ENCODE measurements at regions not wholly inside any gene's neighbourhood (a gene's known extent, or its start where the extent isn't known, plus 50 kb on each side); places are given as distances from the start of the nearest gene placed in this dataset.

DNA sequence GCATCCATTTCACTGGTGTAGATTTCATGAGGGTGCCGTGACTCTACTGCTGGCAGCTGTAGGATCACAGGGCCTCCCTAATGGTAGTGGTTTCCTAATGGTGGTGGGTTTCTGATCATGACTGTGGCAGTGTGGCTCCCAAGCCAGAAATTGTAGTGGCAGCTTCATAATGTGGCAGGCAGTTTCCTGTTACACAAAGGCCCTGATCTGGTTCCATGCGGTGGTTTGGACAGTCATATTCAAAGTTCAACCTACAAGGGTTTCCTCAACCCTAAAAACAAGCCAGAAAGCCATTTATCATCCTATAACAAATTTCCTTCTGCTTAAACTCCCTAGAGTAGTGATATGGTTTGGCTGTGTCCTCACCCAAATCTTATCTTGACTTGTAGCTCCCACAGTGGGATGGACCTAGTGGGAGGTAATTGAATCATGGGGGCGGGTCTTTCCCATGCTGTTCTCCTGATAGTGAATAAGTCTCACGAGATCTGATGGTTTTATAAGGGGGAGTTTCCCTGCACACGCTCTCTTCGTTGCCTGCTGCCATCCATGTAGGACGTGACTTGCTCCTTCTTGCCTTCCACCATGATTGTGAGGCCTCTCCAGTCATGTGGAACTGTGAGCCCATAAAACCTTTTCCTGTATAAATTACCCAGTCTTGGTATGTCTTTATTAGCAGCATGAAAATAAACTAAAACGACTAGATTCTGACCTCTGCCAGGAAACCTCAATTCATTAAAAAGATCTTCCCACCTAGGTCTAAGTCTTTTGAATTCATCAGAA is 257.1 kb downstream of the EFCAB11 start:
- TF ChIP-seq EZH2 (IDR thresholded peaks at IDR 0.05; ENCODE audit: borderline replicate concordance, insufficient read depth, low read depth, low read length, poor library complexity, severe bottlenecking) (no peak), CTCF (IDR thresholded peaks at IDR 0.05) (no peak)
- H3K4me1 Mint-ChIP-seq = peaks cover 14% of the 10 kb centered on the region
- no peaks in the 10 kb centered on the region for H3K9me3 Mint-ChIP-seq (ENCODE audit: insufficient read depth)
- H3K27me3 Mint-ChIP-seq = no peaks in the 10 kb centered on the region
- H3K4me1 ChIP-seq (ENCODE audit: control insufficient read depth in 2 of 2, insufficient read depth in 2 of 2, low read length in 2 of 2) = peaks cover 14% of the 10 kb centered on the region in 2 donors
- POLR2A ChIA-PET = no interaction called here
- no peak overlapping the region for H3K4me3 Mint-ChIP-seq
- ATAC-seq (ENCODE audit: low read depth) (no peak), DNase-seq (no peak)
- H3K27me3 ChIP-seq (replicated peaks in 1 of 4; ENCODE audit: control extremely low read depth in 1 of 4, control insufficient read depth in 3 of 4, insufficient read depth in 4 of 4, low read length in 3 of 4) = no peaks in the 10 kb centered on the region
- no peaks in the 10 kb centered on the region for H3K9me3 ChIP-seq (ENCODE audit: control extremely low read depth in 1 of 3, control insufficient read depth in 2 of 3, insufficient read depth in 1 of 3, low read length in 2 of 3)
- no peak overlapping the region for H3K27ac ChIP-seq (ENCODE audit: low read length in 2 of 2)
- CTCF ChIA-PET = no interaction called here
- H4K20me1 ChIP-seq (ENCODE audit: control insufficient read depth, insufficient read depth, low read length, poor library complexity, severe bottlenecking) = no peaks in the 10 kb centered on the region
- no peaks in the 10 kb centered on the region for H3K36me3 ChIP-seq (replicated peaks in 1 of 2; ENCODE audit: control extremely low read depth in 1 of 2, control insufficient read depth in 1 of 2, extremely low read depth in 1 of 2, insufficient read depth in 2 of 2, low read length in 1 of 2)
- no peaks in the 10 kb centered on the region for H3K79me2 ChIP-seq (ENCODE audit: control insufficient read depth, insufficient read depth, low read length)
- no peak overlapping the region for H3K4me3 ChIP-seq (ENCODE audit: control extremely low read depth in 1 of 5, extremely low read depth in 1 of 5, insufficient read depth in 1 of 5, low read depth in 2 of 5, low read length in 4 of 5)
- no peak overlapping the region for H3K9ac ChIP-seq (ENCODE audit: low read length)
- intact Hi-C loops (cut with micrococcal nuclease) = no loop called here
- no peak overlapping the region for H3K4me2 ChIP-seq (replicated peaks; ENCODE audit: low read depth, low read length, poor library complexity, severe bottlenecking)
- 87% methylated on average over 3 of the region's 8 CpGs for WGBS (ENCODE audit: insufficient coverage)
- H3K27ac Mint-ChIP-seq = no peak overlapping the region
- H2AFZ ChIP-seq (ENCODE audit: insufficient read depth, low read depth, low read length, poor library complexity, severe bottlenecking) = no peak overlapping the region

DNA sequence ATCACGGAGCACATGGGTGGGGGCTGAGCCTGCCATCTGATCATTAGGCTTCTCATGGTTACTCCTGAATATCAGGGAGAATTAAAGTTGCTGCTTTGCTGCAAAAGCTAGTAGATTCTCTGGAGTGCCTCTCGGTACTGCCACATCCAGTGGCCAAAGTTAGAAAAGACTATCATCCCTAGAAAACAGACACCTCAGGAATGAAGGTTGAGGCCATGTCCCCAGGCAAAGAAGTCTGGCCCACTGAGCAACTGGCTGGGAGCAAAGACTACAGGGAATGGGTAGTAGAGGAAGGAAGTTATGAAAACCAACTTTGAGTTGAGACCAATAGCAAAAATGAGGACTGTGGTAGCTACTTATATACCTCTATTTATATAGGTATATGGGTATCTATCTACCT is 258.7 kb downstream of the EFCAB11 start:
- H3K27ac ChIP-seq (ENCODE audit: low read length in 2 of 2) = no peak overlapping the region
- H3K79me2 ChIP-seq (ENCODE audit: control insufficient read depth, insufficient read depth, low read length) = no peaks in the 10 kb centered on the region
- WGBS (ENCODE audit: insufficient coverage) = 96% methylated on average over 2 of the region's 2 CpGs
- H3K4me3 Mint-ChIP-seq = no peak overlapping the region
- POLR2A ChIA-PET = no interaction called here
- TF ChIP-seq CTCF (IDR thresholded peaks at IDR 0.05) = no peak
- no peak for TF ChIP-seq EZH2 (IDR thresholded peaks at IDR 0.05; ENCODE audit: borderline replicate concordance, insufficient read depth, low read depth, low read length, poor library complexity, severe bottlenecking)
- no peaks in the 10 kb centered on the region for H4K20me1 ChIP-seq (ENCODE audit: control insufficient read depth, insufficient read depth, low read length, poor library complexity, severe bottlenecking)
- H3K27ac Mint-ChIP-seq = no peak overlapping the region
- H3K27me3 ChIP-seq (replicated peaks in 1 of 4; ENCODE audit: control extremely low read depth in 1 of 4, control insufficient read depth in 3 of 4, insufficient read depth in 4 of 4, low read length in 3 of 4) = no peaks in the 10 kb centered on the region
- no peaks in the 10 kb centered on the region for H3K9me3 Mint-ChIP-seq (ENCODE audit: insufficient read depth)
- H3K36me3 ChIP-seq (replicated peaks in 1 of 2; ENCODE audit: control extremely low read depth in 1 of 2, control insufficient read depth in 1 of 2, extremely low read depth in 1 of 2, insufficient read depth in 2 of 2, low read length in 1 of 2) = no peaks in the 10 kb centered on the region
- H3K4me3 ChIP-seq (ENCODE audit: control extremely low read depth in 1 of 5, extremely low read depth in 1 of 5, insufficient read depth in 1 of 5, low read depth in 2 of 5, low read length in 4 of 5) = no peak overlapping the region
- peaks cover 2 to 3% of the 10 kb centered on the region in 2 donors for H3K4me1 ChIP-seq (ENCODE audit: control insufficient read depth in 2 of 2, insufficient read depth in 2 of 2, low read length in 2 of 2)
- CTCF ChIA-PET = no interaction called here
- no peak for ATAC-seq (ENCODE audit: low read depth)
- intact Hi-C loops (cut with micrococcal nuclease) = no loop called here
- H3K9ac ChIP-seq (ENCODE audit: low read length) = no peak overlapping the region
- H3K4me1 Mint-ChIP-seq = peaks cover 4% of the 10 kb centered on the region
- no peak overlapping the region for H3K4me2 ChIP-seq (replicated peaks; ENCODE audit: low read depth, low read length, poor library complexity, severe bottlenecking)
- no peak overlapping the region for H2AFZ ChIP-seq (ENCODE audit: insufficient read depth, low read depth, low read length, poor library complexity, severe bottlenecking)
- no peaks in the 10 kb centered on the region for H3K9me3 ChIP-seq (ENCODE audit: control extremely low read depth in 1 of 3, control insufficient read depth in 2 of 3, insufficient read depth in 1 of 3, low read length in 2 of 3)
- no peaks in the 10 kb centered on the region for H3K27me3 Mint-ChIP-seq
- DNase-seq = no peak

Data from B cell (primary cell).